Mononuclear cell (primary cell): ENCODE measurements at regions not wholly inside any gene's neighbourhood (a gene's known extent, or its start where the extent isn't known, plus 50 kb on each side); places are given as distances from the start of the nearest gene placed in this dataset.
"Not testable (repeated sequence)": the region's sequence is repeated elsewhere in the genome, so short reads cannot be mapped to it uniquely, and the experiment has no call there.

Source experiments
- H3K27me3 ChIP-seq: 2 replicates; pipeline ENCODE4 v1.6.0; 2011; ENCODE audit warnings: low read length, control low read depth; ENCODE audit not compliant: insufficient read depth
- H3K4me1 ChIP-seq: 2 replicates; pipeline ENCODE4 v1.5.1; 2011; ENCODE audit warnings: mild to moderate bottlenecking, low read length, control low read depth; ENCODE audit not compliant: insufficient read depth
- H3K4me3 ChIP-seq: 2 replicates; pipeline ENCODE4 v1.5.1; 2011; ENCODE audit warnings: mild to moderate bottlenecking, low read length, moderate library complexity
- H3K9me3 ChIP-seq: 2 replicates; pipeline ENCODE4 v1.5.1; 2011; ENCODE audit warnings: low read depth, mild to moderate bottlenecking, control low read depth, low read length

- H3K4me3 ChIP-seq: no peak overlapping the region
- no peaks in the 10 kb centered on the region for H3K9me3 ChIP-seq
- peaks cover 63% of the 10 kb centered on the region for H3K4me1 ChIP-seq
- no peaks in the 10 kb centered on the region for H3K27me3 ChIP-seq
Measured at GRCh38 chr2:195560209-195560895, 96.7 kb upstream of the SLC39A10 start.

GRCh38 chr2:195559431-195559914 lies 97.6 kb upstream of the SLC39A10 start:
- H3K4me1 ChIP-seq: peaks cover 59% of the 10 kb centered on the region
- H3K27me3 ChIP-seq: no peaks in the 10 kb centered on the region
- H3K9me3 ChIP-seq: no peaks in the 10 kb centered on the region
- no peak overlapping the region for H3K4me3 ChIP-seq

- H3K4me1 ChIP-seq: peaks cover 47% of the 10 kb centered on the region
- no peaks in the 10 kb centered on the region for H3K9me3 ChIP-seq
- H3K4me3 ChIP-seq: no peak overlapping the region
- no peaks in the 10 kb centered on the region for H3K27me3 ChIP-seq
Measured at GRCh38 chr2:195555971-195556370, 101.1 kb upstream of the SLC39A10 start.

DNA sequence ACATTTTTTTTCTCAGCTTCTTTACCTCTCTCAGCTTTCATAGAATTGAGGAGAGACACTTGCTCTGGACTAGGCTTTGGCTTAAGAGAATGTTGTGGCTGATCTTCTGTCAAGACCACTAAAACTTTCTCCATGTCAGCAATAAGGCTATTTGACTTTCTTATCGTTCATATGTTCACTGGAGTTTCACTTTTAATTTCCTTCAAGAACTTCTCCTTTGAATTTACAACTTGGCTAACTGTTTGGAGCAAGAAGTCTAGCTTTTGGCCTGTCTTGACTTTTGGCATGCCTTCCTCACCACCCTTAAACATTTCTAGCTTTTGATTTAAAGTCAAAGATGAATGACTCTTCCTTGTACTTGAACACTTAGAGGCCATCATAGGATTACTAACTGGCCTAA lies 104.4 kb upstream of the SLC39A10 start:
- peaks cover 23% of the 10 kb centered on the region for H3K4me1 ChIP-seq
- no peaks in the 10 kb centered on the region for H3K9me3 ChIP-seq
- no peak overlapping the region for H3K4me3 ChIP-seq
- no peaks in the 10 kb centered on the region for H3K27me3 ChIP-seq

- Histone ChIP-seq H3K9me3 (no peaks in the 10 kb centered on the region), H3K4me3 (no peak overlapping the region), H3K4me1 (peaks cover 21% of the 10 kb centered on the region), H3K27me3 (no peaks in the 10 kb centered on the region)
Measured at GRCh38 chr2:195548198-195548940, 108.7 kb upstream of the SLC39A10 start.

DNA sequence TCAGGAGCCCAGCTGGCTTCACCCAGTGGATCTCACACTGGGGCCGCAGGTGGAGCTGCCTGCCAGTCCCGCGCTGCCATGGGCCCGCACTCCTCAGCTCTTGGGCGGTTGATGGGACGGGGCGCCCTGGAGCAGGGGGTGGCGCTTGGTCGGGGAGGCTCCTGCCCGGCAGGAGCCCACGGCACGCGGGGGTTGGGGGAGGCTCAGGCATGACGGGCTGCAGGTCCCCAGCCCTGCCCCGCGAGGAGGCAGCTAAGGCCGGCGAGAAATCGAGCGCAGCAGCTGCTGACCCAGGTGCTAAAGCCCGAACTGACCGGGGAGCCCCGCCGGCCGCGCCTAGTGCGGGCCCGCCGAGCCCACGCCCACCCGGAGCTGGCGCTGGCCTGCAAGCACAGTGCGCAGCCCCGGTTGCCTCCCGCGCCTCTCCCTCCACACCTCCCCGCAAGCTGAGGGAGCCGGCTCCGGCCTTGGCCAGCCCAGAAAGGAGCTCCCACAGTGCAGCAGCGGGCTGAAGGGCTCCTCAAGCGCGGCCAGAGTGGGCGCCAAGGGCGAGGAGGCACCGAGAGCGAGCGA lies 109.7 kb upstream of the SLC39A10 start:
- peaks cover 22% of the 10 kb centered on the region for H3K4me1 ChIP-seq
- not testable (repeated sequence) for H3K4me3 ChIP-seq, H3K9me3 ChIP-seq, H3K27me3 ChIP-seq

- no peak overlapping the region for H3K4me3 ChIP-seq
- H3K9me3 ChIP-seq: no peaks in the 10 kb centered on the region
- peaks cover 24% of the 10 kb centered on the region for H3K4me1 ChIP-seq
- H3K27me3 ChIP-seq: no peaks in the 10 kb centered on the region
Measured at GRCh38 chr2:195545811-195546210, 111.2 kb upstream of the SLC39A10 start.

DNA sequence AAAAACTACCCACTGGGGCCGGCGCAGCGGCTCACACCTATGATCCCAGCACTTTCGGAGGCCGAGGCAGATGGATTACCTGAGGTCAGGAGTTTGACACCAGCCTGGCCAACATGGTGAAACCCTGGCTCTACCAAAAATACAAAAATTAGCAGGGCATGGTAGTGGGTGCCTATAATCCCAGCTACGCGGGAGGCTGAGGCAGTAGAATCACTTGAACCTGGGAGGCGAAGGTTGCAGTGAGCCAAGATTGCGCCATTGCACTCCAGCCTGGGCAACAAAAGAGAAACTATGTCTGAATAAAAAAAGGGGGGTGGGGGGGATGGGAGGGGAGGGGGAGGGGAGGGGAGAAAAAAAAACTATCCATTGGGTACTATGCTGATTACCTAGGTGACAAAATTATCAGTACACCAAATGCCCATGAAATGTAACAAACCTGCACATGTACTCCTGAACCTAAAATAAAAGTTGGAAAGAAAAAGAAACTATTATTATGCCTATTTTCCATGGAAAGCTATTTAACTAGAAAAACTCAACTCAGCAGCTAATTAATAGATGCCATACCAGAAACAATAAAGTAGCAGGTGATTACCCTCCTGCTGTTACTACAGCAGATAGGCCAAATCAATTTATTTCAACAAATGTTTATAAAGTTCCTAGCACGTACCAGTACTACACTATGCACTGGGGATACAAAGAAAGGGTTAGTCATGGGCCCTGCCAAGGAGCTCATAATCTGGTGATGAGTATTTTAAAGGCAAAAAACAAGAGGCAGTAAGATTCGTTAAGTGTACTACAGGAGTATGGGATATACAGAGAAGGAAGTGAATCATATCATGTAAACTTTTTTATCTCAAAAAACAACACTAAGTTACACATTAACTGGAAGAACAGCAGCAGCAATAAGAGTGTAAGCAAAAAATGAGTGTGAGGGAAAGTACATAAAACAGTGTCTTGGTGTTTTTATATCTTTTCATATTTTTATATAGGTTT lies 112.8 kb upstream of the SLC39A10 start:
- peaks cover 31% of the 10 kb centered on the region for H3K4me1 ChIP-seq
- no peaks in the 10 kb centered on the region for H3K27me3 ChIP-seq
- no peaks in the 10 kb centered on the region for H3K9me3 ChIP-seq
- H3K4me3 ChIP-seq: no peak overlapping the region

DNA sequence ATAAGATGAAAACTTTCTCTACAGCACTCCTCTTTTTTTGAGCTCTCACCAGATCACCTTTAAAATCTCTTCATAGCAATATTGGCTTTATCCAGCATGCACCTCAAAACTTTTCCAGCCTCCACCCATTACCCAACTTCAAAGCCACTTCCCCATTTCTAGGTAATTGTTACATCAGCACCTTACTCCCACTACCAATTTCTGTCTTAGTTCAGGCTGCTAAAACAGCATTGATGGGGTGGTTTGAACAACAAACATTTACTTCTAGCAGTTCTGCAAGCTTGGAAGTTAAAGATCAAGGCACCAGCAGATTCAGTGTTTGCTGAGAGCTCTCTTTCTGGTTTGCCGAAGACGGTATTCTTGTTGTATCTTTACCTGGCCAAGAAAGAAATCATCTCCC lies 114.0 kb upstream of the SLC39A10 start:
- no peaks in the 10 kb centered on the region for H3K9me3 ChIP-seq
- no peak overlapping the region for H3K4me3 ChIP-seq
- no peaks in the 10 kb centered on the region for H3K27me3 ChIP-seq

GRCh38 chr2:195542067-195542466 lies 115.0 kb upstream of the SLC39A10 start:
- Histone ChIP-seq H3K4me3 (no peak overlapping the region), H3K27me3 (no peaks in the 10 kb centered on the region), H3K4me1 (peaks cover 47% of the 10 kb centered on the region), H3K9me3 (no peaks in the 10 kb centered on the region)

More for the DNA sequence above, 114.0 kb upstream of the SLC39A10 start:
- H3K4me1 ChIP-seq: peaks cover 38% of the 10 kb centered on the region

DNA sequence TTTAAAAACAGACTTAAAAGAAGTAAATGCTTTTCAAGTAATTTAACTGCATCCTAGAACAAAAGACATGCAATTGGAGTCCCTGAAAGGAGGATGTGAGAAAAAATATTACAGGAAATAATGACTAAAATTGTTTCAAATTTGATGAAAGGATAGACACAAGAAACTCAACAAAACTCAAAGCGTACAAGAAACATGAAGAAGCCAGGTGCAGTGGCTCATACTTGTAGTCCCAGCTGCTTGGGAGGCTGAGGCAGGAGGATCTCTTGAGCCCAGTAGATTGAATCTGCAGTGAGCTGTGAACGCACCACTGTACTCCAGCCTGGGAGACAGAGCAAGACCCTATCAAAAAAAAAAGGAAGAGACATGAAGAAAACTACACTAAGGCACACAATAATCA lies 118.1 kb upstream of the SLC39A10 start:
- Histone ChIP-seq H3K9me3 (no peaks in the 10 kb centered on the region), H3K4me1 (peaks cover 75% of the 10 kb centered on the region), H3K4me3 (no peak overlapping the region), H3K27me3 (no peaks in the 10 kb centered on the region)

GRCh38 chr2:195537811-195538210 lies 119.2 kb upstream of the SLC39A10 start:
- no peaks in the 10 kb centered on the region for H3K27me3 ChIP-seq
- H3K9me3 ChIP-seq: no peaks in the 10 kb centered on the region
- H3K4me3 ChIP-seq: no peak overlapping the region
- peaks cover 71% of the 10 kb centered on the region for H3K4me1 ChIP-seq

GRCh38 chr2:195536906-195537305 lies 120.1 kb upstream of the SLC39A10 start:
- no peaks in the 10 kb centered on the region for H3K9me3 ChIP-seq
- H3K4me1 ChIP-seq: peaks cover 74% of the 10 kb centered on the region

GRCh38 chr2:195535911-195536522 lies 121.0 kb upstream of the SLC39A10 start:
- H3K27me3 ChIP-seq: no peaks in the 10 kb centered on the region
- no peak overlapping the region for H3K4me3 ChIP-seq
- no peaks in the 10 kb centered on the region for H3K9me3 ChIP-seq
- peaks cover 75% of the 10 kb centered on the region for H3K4me1 ChIP-seq

More at GRCh38 chr2:195536906-195537305, 120.1 kb upstream of the SLC39A10 start:
- Histone ChIP-seq H3K4me3 (no peak overlapping the region), H3K27me3 (no peaks in the 10 kb centered on the region)
